Upper lobe of left lung (tissue), 6 donors: ENCODE measurements at regions not wholly inside any gene's neighbourhood (a gene's known extent, or its start where the extent isn't known, plus 50 kb on each side); places are given as distances from the start of the nearest gene placed in this dataset.

ENCODE experiments used
- ATAC-seq, 2 donors: fragments of 200-7000 bp; cut with Tn5 transposase; one replicate each; pipeline ENCODE4 v1.9.1; 2022; ENCODE audit warnings: mild to moderate bottlenecking in 2 of 2, moderate library complexity in 2 of 2; ENCODE audit not compliant: low FRiP score in 2 of 2
- DNase-seq, 2 donors: peaks; one replicate each; pipeline ENCODE4 v3.0.0-alpha.2; 2019 to 2020
- H3K27ac ChIP-seq, 4 donors: fragments of 200-600 bp; sonication (generic); one replicate each; pipeline ENCODE4 v1.5.1; 2016 to 2019
- H3K27me3 ChIP-seq, 4 donors: fragments of 200-600 bp; sonication (generic); one replicate each; pipeline ENCODE4 v1.5.1; 2017 to 2019
- H3K36me3 ChIP-seq, 4 donors: fragments of 200-600 bp; sonication (generic); one replicate each; pipeline ENCODE4 v1.5.1; 2016 to 2019
- H3K4me1 ChIP-seq, 4 donors: fragments of 200-600 bp; sonication (generic); one replicate each; pipeline ENCODE4 v1.5.1; 2018 to 2019
- H3K4me3 ChIP-seq, 4 donors: fragments of 200-600 bp; sonication (generic); one replicate each; pipeline ENCODE4 v1.5.1; 2017 to 2019; ENCODE audit warnings: mild to moderate bottlenecking in 2 of 4, moderate library complexity in 1 of 4
- H3K9me3 ChIP-seq, 4 donors: fragments of 200-600 bp; sonication (generic); one replicate each; pipeline ENCODE4 v1.5.1; 2018 to 2019
- EP300 ChIP-seq, 4 donors: sonication (generic); formaldehyde crosslinking; IDR thresholded peaks; one replicate each; pipeline ENCODE4 v1.5.1; 2017; ENCODE audit warnings: antibody characterized with exemption in 4 of 4, control low read depth in 2 of 4
- POLR2A ChIP-seq, 4 donors: fragments of 450-650 bp; IDR thresholded peaks; one replicate each; pipeline ENCODE4 v1.5.1; 2016 to 2017; ENCODE audit warnings: antibody characterized with exemption in 4 of 4, mild to moderate bottlenecking in 2 of 4
- POLR2AphosphoS5 ChIP-seq, 2 donors: sonication (generic); formaldehyde crosslinking; IDR thresholded peaks; one replicate each; pipeline ENCODE4 v1.5.1; 2017; ENCODE audit warnings: antibody characterized with exemption in 2 of 2
- WGBS, 2 donors: methylation state at CpG; one replicate each; pipeline ENCODE4 v1.1.5; 2017 to 2018; 5-methylcytosine and 5-hydroxymethylcytosine counted together
- TF ChIP-seq, protein P1 (sequence below), 6 experiments: fragments of 450-650 bp in 4 of 6; fragments of 200-600 bp in 2 of 6; sonication (generic) in 2 of 6; IDR thresholded peaks; one replicate each; pipeline ENCODE4 v1.5.1; 2016 to 2019; ENCODE audit warnings: antibody characterized with exemption in 6 of 6
- donor health status: DM: no; HTN: no; CAD: no; lungs with moderate emphysema.
- donor health status: DM: no; HTN: yes; CAD: no; lungs with severe emphysema.

DNA sequence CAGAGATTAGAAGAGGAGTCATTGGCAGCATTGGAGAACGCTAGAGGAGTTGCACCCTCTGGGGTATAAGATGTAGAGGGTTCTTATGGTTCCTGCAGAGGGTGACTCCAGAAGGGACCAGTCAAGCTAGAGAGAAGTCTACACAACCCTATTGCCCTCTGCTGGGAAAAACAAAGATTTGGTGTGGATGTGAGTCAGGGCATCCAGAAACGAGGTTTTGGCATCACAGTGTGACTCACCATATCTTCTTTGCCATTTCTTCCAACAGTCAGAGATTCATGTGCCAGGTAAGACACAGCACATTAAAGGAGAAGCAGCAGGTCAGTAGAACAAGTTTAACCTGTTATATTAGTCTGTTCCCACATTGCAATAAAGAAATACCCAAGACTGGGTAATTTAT is 598.8 kb downstream of the MAFB start:
- no peak overlapping the region for H3K4me3 ChIP-seq
- no peaks in the 10 kb centered on the region for H3K36me3 ChIP-seq
- 26 to 55% methylated on average over 2 of the region's 2 CpGs for WGBS, 2 donors
- H3K27me3 ChIP-seq = no peaks in the 10 kb centered on the region
- H3K9me3 ChIP-seq = peaks cover 0 to 11% (median 6%) of the 10 kb centered on the region in 4 donors
- TF ChIP-seq POLR2A (IDR thresholded peaks at IDR 0.05) = no peak
- TF ChIP-seq EP300 (IDR thresholded peaks at IDR 0.05) = no peak
- TF ChIP-seq POLR2AphosphoS5 (IDR thresholded peaks at IDR 0.05) = no peak
- TF ChIP-seq, protein P1, sequence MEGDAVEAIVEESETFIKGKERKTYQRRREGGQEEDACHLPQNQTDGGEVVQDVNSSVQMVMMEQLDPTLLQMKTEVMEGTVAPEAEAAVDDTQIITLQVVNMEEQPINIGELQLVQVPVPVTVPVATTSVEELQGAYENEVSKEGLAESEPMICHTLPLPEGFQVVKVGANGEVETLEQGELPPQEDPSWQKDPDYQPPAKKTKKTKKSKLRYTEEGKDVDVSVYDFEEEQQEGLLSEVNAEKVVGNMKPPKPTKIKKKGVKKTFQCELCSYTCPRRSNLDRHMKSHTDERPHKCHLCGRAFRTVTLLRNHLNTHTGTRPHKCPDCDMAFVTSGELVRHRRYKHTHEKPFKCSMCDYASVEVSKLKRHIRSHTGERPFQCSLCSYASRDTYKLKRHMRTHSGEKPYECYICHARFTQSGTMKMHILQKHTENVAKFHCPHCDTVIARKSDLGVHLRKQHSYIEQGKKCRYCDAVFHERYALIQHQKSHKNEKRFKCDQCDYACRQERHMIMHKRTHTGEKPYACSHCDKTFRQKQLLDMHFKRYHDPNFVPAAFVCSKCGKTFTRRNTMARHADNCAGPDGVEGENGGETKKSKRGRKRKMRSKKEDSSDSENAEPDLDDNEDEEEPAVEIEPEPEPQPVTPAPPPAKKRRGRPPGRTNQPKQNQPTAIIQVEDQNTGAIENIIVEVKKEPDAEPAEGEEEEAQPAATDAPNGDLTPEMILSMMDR (IDR thresholded peaks at IDR 0.05) = no peak
- H3K27ac ChIP-seq = no peak overlapping the region
- DNase-seq (no peak), ATAC-seq (no peak)
- no peaks in the 10 kb centered on the region for H3K4me1 ChIP-seq

DNA sequence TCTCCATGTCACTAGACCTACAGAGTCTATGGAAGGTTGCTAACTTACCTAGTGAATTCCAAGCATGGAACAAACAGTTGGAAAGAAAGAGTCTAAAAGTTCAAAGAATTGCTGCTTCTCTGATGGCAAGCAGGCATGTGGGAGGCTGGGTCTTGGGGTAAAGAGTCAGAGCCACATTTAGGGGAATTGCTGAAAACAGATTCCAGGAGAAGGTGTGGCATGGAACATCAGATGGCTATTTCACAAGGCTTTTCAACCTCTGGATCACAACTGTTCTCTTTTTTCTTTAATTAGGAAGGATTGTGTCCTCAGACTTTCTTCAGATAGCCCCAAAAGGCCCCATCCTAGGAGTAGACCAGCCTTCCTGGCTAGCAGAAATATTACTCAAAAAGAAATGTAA is 601.5 kb downstream of the MAFB start:
- ATAC-seq (no peak), DNase-seq (no peak)
- H3K27me3 ChIP-seq = no peaks in the 10 kb centered on the region
- no peak overlapping the region for H3K4me3 ChIP-seq
- H3K4me1 ChIP-seq = no peaks in the 10 kb centered on the region
- peaks cover 0 to 11% (median 6%) of the 10 kb centered on the region in 4 donors for H3K9me3 ChIP-seq
- no peaks in the 10 kb centered on the region for H3K36me3 ChIP-seq
- no peak overlapping the region for H3K27ac ChIP-seq
- TF ChIP-seq POLR2A (IDR thresholded peaks at IDR 0.05) (no peak), POLR2AphosphoS5 (IDR thresholded peaks at IDR 0.05) (no peak), EP300 (IDR thresholded peaks at IDR 0.05) (no peak)
- TF ChIP-seq, protein P1 (IDR thresholded peaks at IDR 0.05) = no peak

DNA sequence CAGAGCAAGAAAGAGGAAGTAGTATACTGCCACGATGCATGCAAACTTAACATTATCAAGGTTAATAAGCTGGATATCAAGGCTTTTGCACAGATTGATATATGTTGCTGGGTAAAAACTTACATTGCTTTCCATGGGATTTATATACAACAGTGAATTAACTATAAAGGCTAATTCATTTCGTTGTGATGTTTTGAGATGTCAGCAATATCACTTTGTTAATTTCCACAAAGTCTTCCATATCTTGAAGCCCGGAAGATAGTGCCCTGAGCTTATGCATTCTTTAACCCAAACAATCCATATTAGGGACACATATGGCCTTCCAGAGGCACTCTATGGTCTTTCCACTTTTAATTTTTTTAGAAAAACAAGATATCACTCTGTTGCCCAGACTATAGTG is 603.5 kb downstream of the MAFB start:
- 89 to 92% methylated on average over 3 of the region's 3 CpGs for WGBS, 2 donors
- DNase-seq = no peak
- TF ChIP-seq POLR2A (IDR thresholded peaks at IDR 0.05) (no peak), EP300 (IDR thresholded peaks at IDR 0.05) (no peak)
- Histone ChIP-seq H3K27ac (no peak overlapping the region), H3K27me3 (no peaks in the 10 kb centered on the region), H3K4me1 (no peaks in the 10 kb centered on the region), H3K36me3 (no peaks in the 10 kb centered on the region), H3K4me3 (no peak overlapping the region), H3K9me3 (no peaks in the 10 kb centered on the region)
- no peak for ATAC-seq

DNA sequence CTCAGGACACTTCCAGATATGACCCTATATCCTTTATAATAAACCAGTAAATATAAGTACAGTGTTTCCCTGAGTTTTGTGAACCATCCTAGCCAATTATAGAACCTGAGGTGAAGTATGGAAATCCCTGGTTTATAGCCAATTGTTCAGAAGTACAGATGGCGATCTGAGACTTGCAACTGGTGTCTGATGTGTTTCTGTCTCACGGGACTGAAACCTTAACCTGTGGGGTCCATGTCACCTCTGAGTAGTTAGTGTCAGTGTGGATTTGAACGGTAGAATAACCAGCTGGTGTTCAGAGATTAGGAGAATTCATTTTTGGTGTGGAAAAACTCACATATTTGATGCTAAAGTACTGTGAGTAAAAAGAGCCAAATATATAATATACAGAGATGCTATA is 606.6 kb downstream of the MAFB start:
- H3K27me3 ChIP-seq = no peaks in the 10 kb centered on the region
- TF ChIP-seq POLR2A (IDR thresholded peaks at IDR 0.05) (no peak), POLR2AphosphoS5 (IDR thresholded peaks at IDR 0.05) (no peak), EP300 (IDR thresholded peaks at IDR 0.05) (no peak)
- TF ChIP-seq, protein P1 (IDR thresholded peaks at IDR 0.05) = no peak
- H3K4me1 ChIP-seq = no peaks in the 10 kb centered on the region
- ATAC-seq (no peak), DNase-seq (no peak)
- H3K4me3 ChIP-seq = no peak overlapping the region
- WGBS, 2 donors = 86 to 98% methylated on average over 3 of the region's 3 CpGs
- no peaks in the 10 kb centered on the region for H3K9me3 ChIP-seq
- H3K27ac ChIP-seq = no peak overlapping the region
- no peaks in the 10 kb centered on the region for H3K36me3 ChIP-seq

DNA sequence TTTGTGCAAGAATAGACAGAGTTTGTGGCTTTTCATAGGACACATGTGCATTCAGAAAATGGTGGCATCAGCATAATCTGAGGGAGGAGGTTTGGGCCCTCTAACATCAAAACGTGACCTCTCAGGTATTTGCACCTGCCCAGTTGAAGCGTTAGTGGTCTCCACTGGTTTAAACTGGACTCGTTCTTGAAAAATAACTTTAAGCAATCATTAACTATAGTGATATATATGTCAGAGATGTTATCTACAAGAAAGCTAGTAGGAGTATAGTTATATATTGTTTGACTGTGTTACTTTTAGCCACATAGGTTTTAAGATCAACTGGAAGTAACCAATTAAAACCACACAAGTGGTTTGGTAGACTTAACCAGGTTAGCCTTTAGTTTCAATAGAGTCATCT is 607.4 kb downstream of the MAFB start:
- Histone ChIP-seq H3K27me3 (no peaks in the 10 kb centered on the region), H3K9me3 (no peaks in the 10 kb centered on the region), H3K27ac (no peak overlapping the region), H3K4me1 (no peaks in the 10 kb centered on the region), H3K36me3 (no peaks in the 10 kb centered on the region), H3K4me3 (no peak overlapping the region)
- no peak for ATAC-seq
- TF ChIP-seq EP300 (IDR thresholded peaks at IDR 0.05) (no peak), POLR2AphosphoS5 (IDR thresholded peaks at IDR 0.05) (no peak), POLR2A (IDR thresholded peaks at IDR 0.05) (no peak)
- TF ChIP-seq, protein P1 (IDR thresholded peaks at IDR 0.05) = no peak
- DNase-seq = no peak
- WGBS, 2 donors = 49 to 75% methylated on average over 3 of the region's 3 CpGs
